Coronary artery (tissue), 2 donors: ENCODE measurements at regions not wholly inside any gene's neighbourhood (a gene's known extent, or its start where the extent isn't known, plus 50 kb on each side); places are given as distances from the start of the nearest gene placed in this dataset.

ENCODE experiments used
- DNase-seq: peaks from one replicate; pipeline ENCODE4 v3.0.0-alpha.2; 2017; ENCODE audit warnings: low spot score
- H3K27ac ChIP-seq, 2 donors: fragments of 200-600 bp; sonication (generic); one replicate each; pipeline ENCODE4 v1.5.1; 2016 to 2019
- H3K4me3 ChIP-seq: fragments of 200-600 bp; sonication (generic); 2 replicates; pipeline ENCODE4 v1.5.1; 2016; ENCODE audit warnings: mild to moderate bottlenecking, moderate library complexity
- CTCF ChIP-seq: fragments of 200-600 bp; sonication (generic); IDR thresholded peaks from one replicate; pipeline ENCODE4 v1.5.1; 2019; ENCODE audit warnings: antibody characterized with exemption

DNA sequence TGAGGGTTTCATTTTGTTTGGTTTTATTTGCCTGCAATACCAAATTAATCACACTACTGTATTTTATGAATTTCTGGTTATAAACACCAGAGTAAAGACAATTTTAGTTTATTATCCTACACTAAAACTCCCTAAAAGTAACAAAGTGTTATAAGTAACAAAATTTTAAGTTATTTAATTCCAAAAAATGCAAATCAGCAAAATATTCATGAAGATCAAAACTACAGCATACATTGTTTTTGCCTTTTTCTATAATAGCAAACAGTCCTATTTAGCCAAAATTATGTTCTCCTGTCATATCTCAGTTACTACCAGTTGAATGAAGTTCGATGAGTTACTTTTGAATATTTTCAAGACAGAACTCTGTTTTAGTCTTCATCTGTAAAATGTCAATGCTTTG is 132.7 kb upstream of the CYLC2 start:
- no peak overlapping the region for H3K4me3 ChIP-seq
- no peak for DNase-seq
- H3K27ac ChIP-seq = no peak overlapping the region
- no peak for TF ChIP-seq CTCF

DNA sequence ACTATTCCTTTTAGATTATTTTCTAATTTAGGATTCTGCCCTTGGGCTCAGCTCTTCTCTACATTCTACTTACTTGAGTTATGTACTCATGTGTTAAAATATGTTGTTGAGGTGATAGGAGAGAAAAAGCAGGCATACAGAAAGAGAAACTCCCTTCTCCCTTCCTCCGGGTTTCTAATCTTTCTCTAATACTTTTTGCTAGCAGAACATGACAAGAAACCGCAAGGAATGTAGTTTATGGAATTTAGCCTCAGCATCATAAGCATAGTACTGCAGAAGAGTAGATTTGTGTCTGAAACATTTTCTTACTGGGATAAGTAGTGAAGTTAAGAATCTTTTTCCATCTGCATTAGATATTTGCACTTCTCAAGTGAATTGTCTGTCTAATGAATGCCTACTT is 139.5 kb upstream of the CYLC2 start:
- no peak for TF ChIP-seq CTCF
- H3K27ac ChIP-seq = no peak overlapping the region
- no peak overlapping the region for H3K4me3 ChIP-seq
- no peak for DNase-seq

- Histone ChIP-seq H3K27ac (no peak overlapping the region), H3K4me3 (no peak overlapping the region)
- DNase-seq = no peak
- no peak for TF ChIP-seq CTCF
Measured at GRCh38 chr9:102845827-102846371, 149.2 kb upstream of the CYLC2 start.

GRCh38 chr9:102844716-102845115 is 150.4 kb upstream of the CYLC2 start:
- no peak for DNase-seq
- no peak overlapping the region for H3K4me3 ChIP-seq
- TF ChIP-seq CTCF = no peak
- no peak overlapping the region for H3K27ac ChIP-seq

DNA sequence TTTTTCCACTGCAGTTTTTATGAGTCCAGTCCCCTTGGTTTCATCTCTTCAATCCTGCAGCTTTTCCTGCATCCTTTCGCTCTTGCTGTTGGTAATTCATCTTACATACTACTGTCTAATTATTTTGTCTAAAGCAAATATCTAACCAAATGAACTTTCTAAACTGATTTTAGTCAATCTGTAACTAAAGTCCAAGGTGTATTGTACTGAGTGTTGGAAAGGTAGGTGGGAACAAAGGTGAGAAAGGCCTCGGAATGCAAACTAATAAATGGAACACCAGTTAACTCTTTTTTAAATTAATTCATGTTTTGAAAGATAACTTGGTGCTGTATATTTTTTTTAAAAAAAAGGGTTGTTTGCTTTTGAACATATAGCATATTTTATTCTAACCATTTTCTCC is 152.7 kb upstream of the CYLC2 start:
- no peak for TF ChIP-seq CTCF
- no peak overlapping the region for H3K27ac ChIP-seq
- no peak for DNase-seq

DNA sequence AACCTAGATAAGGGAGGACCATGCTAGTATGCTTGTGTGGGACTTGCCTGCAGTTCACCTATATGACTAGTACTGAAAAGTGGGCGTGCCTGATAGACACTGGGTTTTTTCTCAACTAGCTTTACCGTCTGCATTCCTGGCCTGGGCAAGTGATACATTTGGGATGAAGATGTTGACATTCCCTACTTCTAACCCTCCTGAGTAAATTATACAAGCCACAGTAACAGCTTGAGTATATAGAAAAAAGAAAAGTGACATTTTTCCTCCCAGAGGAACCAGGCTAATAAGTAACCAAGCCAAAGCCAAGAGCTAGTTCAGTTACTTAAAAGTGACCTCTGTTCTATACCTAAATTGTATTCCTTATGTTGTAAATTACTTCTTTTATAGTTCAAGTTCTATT is 153.8 kb upstream of the CYLC2 start:
- Histone ChIP-seq H3K27ac (no peak overlapping the region), H3K4me3 (no peak overlapping the region)
- no peak for DNase-seq
- no peak for TF ChIP-seq CTCF

More for the DNA sequence above, 152.7 kb upstream of the CYLC2 start:
- H3K4me3 ChIP-seq = no peak overlapping the region

- no peak for DNase-seq
- no peak for TF ChIP-seq CTCF
- H3K27ac ChIP-seq = no peak overlapping the region
Measured at GRCh38 chr9:102840335-102840734, 154.8 kb upstream of the CYLC2 start.

More at GRCh38 chr9:102840335-102840734, 154.8 kb upstream of the CYLC2 start:
- no peak overlapping the region for H3K4me3 ChIP-seq
